IPS-20b (cell line): ENCODE measurements at regions not wholly inside any gene's neighbourhood (a gene's known extent, or its start where the extent isn't known, plus 50 kb on each side); places are given as distances from the start of the nearest gene placed in this dataset.

Source experiments
- H3K27ac ChIP-seq: one replicate; pipeline ENCODE4 v1.5.1; 2013; ENCODE audit warnings: low read length
- H3K27me3 ChIP-seq: 2 replicates; pipeline ENCODE4 v1.6.1; 2013; ENCODE audit warnings: mild to moderate bottlenecking, low read length, inconsistent platforms; ENCODE audit not compliant: insufficient read depth
- H3K36me3 ChIP-seq: 2 replicates; pipeline ENCODE4 v1.6.1; 2013; ENCODE audit warnings: low read depth, mild to moderate bottlenecking, inconsistent platforms, low read length, moderate library complexity; ENCODE audit not compliant: insufficient read depth
- H3K4me1 ChIP-seq: 2 replicates; pipeline ENCODE4 v1.6.1; 2013; ENCODE audit warnings: mild to moderate bottlenecking, control low read depth, inconsistent platforms, low read length, moderate library complexity; ENCODE audit not compliant: insufficient read depth
- H3K4me3 ChIP-seq: 2 replicates; pipeline ENCODE4 v1.5.1; 2013; ENCODE audit warnings: mild to moderate bottlenecking, low read length, inconsistent platforms
- H3K9ac ChIP-seq: 2 replicates; pipeline ENCODE4 v1.6.1; 2013; ENCODE audit warnings: low read depth, mild to moderate bottlenecking, inconsistent platforms, low read length, moderate library complexity
- H3K9me3 ChIP-seq: 2 replicates; pipeline ENCODE4 v1.6.1; 2013; ENCODE audit warnings: mild to moderate bottlenecking, low read depth, low read length, inconsistent platforms; ENCODE audit not compliant: insufficient read depth

GRCh38 chr6:158920311-158920905 lies 79.6 kb downstream of the RSPH3 start:
- Histone ChIP-seq H3K36me3 (no peaks in the 10 kb centered on the region), H3K9ac (no peak overlapping the region), H3K4me1 (peaks cover 13% of the 10 kb centered on the region; the same call in 1 of the 2 replicates), H3K27me3 (no peaks in the 10 kb centered on the region), H3K4me3 (no peak overlapping the region), H3K9me3 (no peaks in the 10 kb centered on the region), H3K27ac (no peak overlapping the region)

- Histone ChIP-seq H3K4me3 (no peak overlapping the region), H3K9ac (peak overlapping the region; percentile 21; the same call in 1 of the 2 replicates), H3K27me3 (no peaks in the 10 kb centered on the region), H3K27ac (no peak overlapping the region), H3K4me1 (peaks cover 13% of the 10 kb centered on the region; the same call in 1 of the 2 replicates), H3K9me3 (no peaks in the 10 kb centered on the region), H3K36me3 (no peaks in the 10 kb centered on the region)
Measured at GRCh38 chr6:158919865-158920264, 80.1 kb downstream of the RSPH3 start.

GRCh38 chr6:158916617-158917016 lies 83.4 kb downstream of the RSPH3 start:
- no peak overlapping the region for H3K4me3 ChIP-seq
- H3K9ac ChIP-seq: no peak overlapping the region
- peaks cover 15% of the 10 kb centered on the region for H3K4me1 ChIP-seq
- H3K27me3 ChIP-seq: no peaks in the 10 kb centered on the region
- H3K36me3 ChIP-seq: no peaks in the 10 kb centered on the region
- no peaks in the 10 kb centered on the region for H3K9me3 ChIP-seq
- no peak overlapping the region for H3K27ac ChIP-seq

- Histone ChIP-seq H3K27ac (no peak overlapping the region), H3K36me3 (no peaks in the 10 kb centered on the region), H3K9me3 (no peaks in the 10 kb centered on the region), H3K4me1 (peaks cover 25% of the 10 kb centered on the region), H3K4me3 (no peak overlapping the region), H3K27me3 (no peaks in the 10 kb centered on the region), H3K9ac (no peak overlapping the region)
Measured at GRCh38 chr6:158914923-158915322, 85.1 kb downstream of the RSPH3 start.

GRCh38 chr6:158913580-158913979 lies 86.4 kb downstream of the RSPH3 start:
- no peaks in the 10 kb centered on the region for H3K27me3 ChIP-seq
- H3K9ac ChIP-seq: no peak overlapping the region
- H3K4me1 ChIP-seq: peaks cover 27% of the 10 kb centered on the region
- H3K4me3 ChIP-seq: no peak overlapping the region
- no peak overlapping the region for H3K27ac ChIP-seq
- no peaks in the 10 kb centered on the region for H3K36me3 ChIP-seq
- no peaks in the 10 kb centered on the region for H3K9me3 ChIP-seq

DNA sequence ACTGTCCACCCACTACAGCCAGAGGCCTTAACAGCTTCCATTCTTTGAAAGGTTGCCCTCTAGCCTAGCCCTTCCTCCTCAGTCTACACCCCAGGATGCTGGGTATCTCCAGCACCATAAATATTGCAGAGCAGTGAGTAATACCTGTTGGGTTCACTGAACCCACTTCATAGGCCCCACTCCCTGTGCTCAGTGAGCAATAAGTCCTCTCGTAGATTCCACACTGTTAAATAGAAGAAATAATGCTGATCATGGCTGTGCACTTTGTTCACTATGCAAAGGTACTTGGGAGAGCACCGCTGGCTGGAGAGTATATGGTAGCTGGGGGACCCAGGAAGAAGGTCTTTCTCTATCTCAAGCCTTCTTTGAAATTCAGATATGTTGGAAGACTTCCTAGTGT lies 87.3 kb downstream of the RSPH3 start:
- H3K36me3 ChIP-seq: no peaks in the 10 kb centered on the region
- H3K4me1 ChIP-seq: peaks cover 29% of the 10 kb centered on the region
- H3K27me3 ChIP-seq: no peaks in the 10 kb centered on the region
- H3K9ac ChIP-seq: no peak overlapping the region
- H3K4me3 ChIP-seq: no peak overlapping the region
- H3K9me3 ChIP-seq: no peaks in the 10 kb centered on the region
- H3K27ac ChIP-seq: no peak overlapping the region

DNA sequence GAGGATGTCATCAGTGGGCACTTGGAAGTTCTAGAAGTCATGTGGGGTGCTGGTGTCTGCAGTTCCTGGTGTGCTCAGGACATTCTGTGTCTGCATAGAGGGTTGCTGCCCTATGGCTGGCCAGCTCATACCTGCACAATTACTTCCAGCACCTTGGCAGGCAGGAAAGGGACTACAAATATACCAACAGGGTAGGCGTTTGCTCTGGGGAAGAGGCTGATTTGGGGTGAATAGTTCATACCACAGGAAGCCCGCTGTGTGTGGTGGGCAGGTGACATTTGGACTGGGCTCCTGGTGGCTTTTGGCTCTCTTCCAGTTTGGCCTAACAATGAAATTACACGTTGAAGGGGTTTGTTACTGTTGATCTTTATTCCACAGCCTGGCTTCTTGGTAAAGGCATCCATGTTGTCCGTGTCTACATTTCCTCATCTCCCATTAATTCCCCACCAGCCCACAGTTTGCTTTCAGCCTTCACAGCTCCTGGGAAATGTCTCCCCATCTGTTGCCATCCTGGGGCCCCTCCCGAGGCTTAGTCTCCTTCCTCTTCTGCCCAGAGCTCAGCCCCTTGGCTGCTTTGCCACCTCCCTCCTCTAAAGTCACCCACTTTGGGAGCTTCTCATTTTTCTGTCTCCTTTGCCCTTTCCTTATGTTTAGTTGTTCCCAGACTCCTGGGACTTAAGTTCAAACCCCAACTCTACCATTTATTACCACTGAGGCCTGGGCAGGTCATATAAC lies 88.1 kb downstream of the RSPH3 start:
- Histone ChIP-seq H3K27ac (peak overlapping the region; percentile 63), H3K9me3 (no peaks in the 10 kb centered on the region), H3K4me3 (no peak overlapping the region), H3K9ac (peak overlapping the region; percentile 78), H3K36me3 (no peaks in the 10 kb centered on the region), H3K27me3 (no peaks in the 10 kb centered on the region), H3K4me1 (peaks cover 29% of the 10 kb centered on the region)

- peak overlapping the region; percentile 78 for H3K9ac ChIP-seq
- H3K4me1 ChIP-seq: peaks cover 29% of the 10 kb centered on the region
- peak overlapping the region; percentile 51 for H3K4me3 ChIP-seq
- no peaks in the 10 kb centered on the region for H3K27me3 ChIP-seq
- H3K9me3 ChIP-seq: peaks cover 8% of the 10 kb centered on the region
- H3K36me3 ChIP-seq: no peaks in the 10 kb centered on the region
- H3K27ac ChIP-seq: peak overlapping the region; percentile 63
Measured at GRCh38 chr6:158910484-158911440, 89.2 kb downstream of the RSPH3 start.

- Histone ChIP-seq H3K36me3 (no peaks in the 10 kb centered on the region), H3K4me3 (peak overlapping the region; percentile 51), H3K4me1 (peaks cover 29% of the 10 kb centered on the region), H3K27ac (peak overlapping the region; percentile 63), H3K9ac (peak overlapping the region; percentile 78), H3K9me3 (peaks cover 16% of the 10 kb centered on the region), H3K27me3 (no peaks in the 10 kb centered on the region)
Measured at GRCh38 chr6:158909938-158910337, 90.1 kb downstream of the RSPH3 start.

DNA sequence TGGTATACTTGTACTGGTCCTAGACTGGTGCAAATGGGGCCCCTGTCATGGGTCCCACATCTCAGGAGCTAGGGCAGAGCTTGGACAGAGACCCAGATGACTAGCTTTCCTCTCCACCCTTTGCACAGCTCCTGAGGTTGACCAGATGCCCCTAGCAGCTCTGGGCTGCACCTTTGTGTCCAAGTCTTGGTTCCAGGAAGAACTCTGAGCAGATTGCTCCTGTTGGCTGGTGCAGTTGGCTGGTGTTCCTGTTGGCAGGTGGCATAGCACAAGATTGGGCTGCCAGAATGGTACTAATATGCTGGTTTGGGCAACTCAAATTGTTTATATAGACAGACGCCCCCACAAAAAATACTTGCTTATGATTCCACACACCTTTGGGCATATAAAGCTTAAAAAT lies 89.4 kb upstream of the EZR start:
- H3K27ac ChIP-seq: no peak overlapping the region
- H3K9me3 ChIP-seq: peaks cover 30% of the 10 kb centered on the region
- H3K4me1 ChIP-seq: peaks cover 29% of the 10 kb centered on the region
- H3K4me3 ChIP-seq: no peak overlapping the region
- no peaks in the 10 kb centered on the region for H3K36me3 ChIP-seq
- H3K27me3 ChIP-seq: no peaks in the 10 kb centered on the region
- no peak overlapping the region for H3K9ac ChIP-seq

GRCh38 chr6:158907931-158908330 lies 88.8 kb upstream of the EZR start:
- Histone ChIP-seq H3K9me3 (peaks cover 30% of the 10 kb centered on the region), H3K4me1 (peaks cover 29% of the 10 kb centered on the region), H3K4me3 (no peak overlapping the region), H3K9ac (no peak overlapping the region), H3K36me3 (no peaks in the 10 kb centered on the region), H3K27ac (no peak overlapping the region), H3K27me3 (no peaks in the 10 kb centered on the region)
